ENCODE measurements at regions not wholly inside any gene's neighbourhood (a gene's known extent, or its start where the extent isn't known, plus 50 kb on each side); places are given as distances from the start of the nearest gene placed in this dataset.

DNA sequence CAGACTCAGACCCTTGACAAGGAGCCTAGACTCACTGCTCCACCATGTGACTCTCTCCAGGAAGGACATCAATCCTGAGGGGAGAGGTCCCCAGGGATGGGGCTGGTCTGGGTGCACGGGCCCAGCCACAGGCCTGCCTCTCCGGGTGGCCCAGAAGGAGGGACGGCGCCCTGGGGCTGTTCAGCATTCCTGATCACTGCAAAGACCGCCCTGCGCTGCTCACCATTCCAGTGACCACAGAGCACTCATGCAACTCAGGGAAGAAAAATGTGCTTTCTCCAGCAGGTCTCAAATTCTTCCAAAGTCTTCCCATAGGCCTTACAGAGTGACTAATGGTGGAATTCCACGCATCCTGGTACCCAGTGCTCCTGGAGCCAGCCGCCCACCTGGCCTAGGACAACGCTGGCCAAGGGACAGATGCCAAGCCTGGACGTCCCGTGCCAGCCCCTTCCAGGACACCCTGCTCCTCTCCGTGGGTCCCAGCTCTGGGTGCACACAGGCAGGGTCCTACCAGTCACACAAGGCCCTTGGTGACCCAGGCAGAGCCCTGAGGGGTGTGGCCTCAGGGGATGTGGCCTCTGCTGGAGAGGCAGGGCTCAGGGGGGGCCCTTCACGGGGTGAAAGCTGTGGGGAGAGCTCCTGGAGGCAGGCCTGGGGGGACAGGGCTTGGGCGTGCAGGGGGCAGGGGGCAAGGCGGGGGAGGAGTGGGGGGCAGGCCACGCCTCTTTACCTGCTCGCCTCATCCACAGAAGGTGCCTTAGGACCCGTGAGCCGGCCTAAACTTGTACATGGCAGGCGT is 178.8 kb downstream of the IGLL1 start:
- in situ Hi-C loops (cut with HindIII; ENCODE audit: low sequenced_read_pairs): no loop called here
- TF ChIP-seq, protein P1, sequence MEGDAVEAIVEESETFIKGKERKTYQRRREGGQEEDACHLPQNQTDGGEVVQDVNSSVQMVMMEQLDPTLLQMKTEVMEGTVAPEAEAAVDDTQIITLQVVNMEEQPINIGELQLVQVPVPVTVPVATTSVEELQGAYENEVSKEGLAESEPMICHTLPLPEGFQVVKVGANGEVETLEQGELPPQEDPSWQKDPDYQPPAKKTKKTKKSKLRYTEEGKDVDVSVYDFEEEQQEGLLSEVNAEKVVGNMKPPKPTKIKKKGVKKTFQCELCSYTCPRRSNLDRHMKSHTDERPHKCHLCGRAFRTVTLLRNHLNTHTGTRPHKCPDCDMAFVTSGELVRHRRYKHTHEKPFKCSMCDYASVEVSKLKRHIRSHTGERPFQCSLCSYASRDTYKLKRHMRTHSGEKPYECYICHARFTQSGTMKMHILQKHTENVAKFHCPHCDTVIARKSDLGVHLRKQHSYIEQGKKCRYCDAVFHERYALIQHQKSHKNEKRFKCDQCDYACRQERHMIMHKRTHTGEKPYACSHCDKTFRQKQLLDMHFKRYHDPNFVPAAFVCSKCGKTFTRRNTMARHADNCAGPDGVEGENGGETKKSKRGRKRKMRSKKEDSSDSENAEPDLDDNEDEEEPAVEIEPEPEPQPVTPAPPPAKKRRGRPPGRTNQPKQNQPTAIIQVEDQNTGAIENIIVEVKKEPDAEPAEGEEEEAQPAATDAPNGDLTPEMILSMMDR (IDR thresholded peaks at IDR 0.05; ENCODE audit: low read depth, low read length): no peak
- H3K4me3 ChIP-seq (ENCODE audit: low read depth, low read length): no peak overlapping the region
- DNase-seq (ENCODE audit: low read depth, low spot score): peak; percentile 66

DNA sequence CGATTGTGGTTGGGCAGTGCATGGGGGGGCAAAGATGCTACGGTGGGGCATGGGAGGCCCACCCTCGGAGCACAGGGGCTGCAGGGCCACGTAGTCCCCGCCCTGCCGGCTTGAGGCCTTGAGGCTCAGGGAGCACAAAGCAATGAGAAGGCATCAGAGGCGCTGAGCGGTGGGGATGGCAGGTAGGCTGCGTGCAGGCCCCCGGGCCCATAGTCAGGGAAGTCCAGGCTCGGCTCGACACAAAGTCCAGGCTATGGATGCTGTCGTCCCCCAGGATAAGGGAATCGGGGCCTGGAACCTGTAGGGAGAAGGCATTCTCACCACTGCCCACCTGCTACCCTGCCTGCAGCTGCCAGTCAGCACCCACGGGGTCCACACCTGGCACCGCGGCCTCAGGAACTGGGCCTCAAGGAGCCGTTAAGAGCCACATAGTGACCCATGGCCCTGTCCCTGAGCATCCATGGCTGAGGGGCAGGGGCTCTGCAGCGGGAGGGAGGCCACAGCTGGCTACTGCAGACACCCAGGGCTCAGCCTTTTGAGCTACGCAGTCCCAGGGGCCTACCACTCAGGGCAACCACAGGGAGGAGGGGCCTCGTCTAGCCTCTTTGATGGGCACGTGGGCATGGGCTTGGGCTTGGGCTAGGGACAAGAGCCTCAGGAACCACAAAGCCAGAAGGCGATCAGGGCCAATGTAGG is 179.7 kb downstream of the IGLL1 start:
- in situ Hi-C loops (cut with HindIII; ENCODE audit: low sequenced_read_pairs): no loop called here
- TF ChIP-seq, protein P1 (IDR thresholded peaks at IDR 0.05; ENCODE audit: low read depth, low read length): no peak
- H3K4me3 ChIP-seq (ENCODE audit: low read depth, low read length): no peak overlapping the region
- no peak for DNase-seq (ENCODE audit: low read depth, low spot score)

DNA sequence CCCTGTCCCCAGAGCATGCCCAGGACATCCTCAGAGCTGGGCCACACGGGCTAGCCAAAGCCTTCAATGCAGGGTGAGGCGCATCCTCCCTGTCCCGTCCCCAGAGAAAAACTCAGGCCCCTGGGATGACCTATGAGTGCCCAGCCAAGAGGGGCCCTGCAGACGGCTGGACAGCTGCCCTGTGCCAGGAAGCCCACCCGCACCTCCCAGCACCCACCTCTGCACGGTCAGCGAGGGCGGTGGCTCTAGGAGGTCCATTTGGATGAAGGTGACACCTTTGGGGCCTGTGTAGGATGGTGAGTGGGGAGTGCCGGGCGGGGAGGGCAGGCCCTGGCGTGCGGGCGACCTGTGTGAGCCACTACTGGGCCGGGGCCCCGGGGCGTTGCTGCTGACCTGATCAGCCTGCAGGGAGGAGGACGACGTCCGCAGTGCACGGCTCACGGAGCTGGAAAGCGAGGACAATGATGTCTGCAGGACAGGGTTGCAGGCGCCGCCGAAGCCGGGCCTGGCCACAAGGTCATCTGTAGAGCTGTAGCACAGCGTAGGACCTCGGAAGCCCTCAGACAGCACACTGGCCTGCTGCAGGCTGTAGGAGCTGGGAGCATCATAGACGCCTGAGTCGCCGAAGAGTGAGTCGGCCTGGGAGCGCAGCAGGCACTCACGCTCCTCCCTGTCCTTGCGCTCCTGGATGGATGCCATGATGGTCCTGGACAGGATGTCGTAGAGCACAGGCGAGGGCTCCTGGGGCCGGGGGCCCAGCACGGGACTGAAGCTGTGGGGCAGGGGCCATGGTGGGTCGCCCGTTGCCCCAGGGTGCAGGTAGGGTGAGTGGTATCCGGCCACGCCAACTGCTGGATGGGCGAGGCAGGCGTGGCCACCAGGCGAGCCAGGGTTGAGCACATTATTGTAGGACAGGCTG is 180.5 kb downstream of the IGLL1 start:
- DNase-seq (ENCODE audit: low read depth, low spot score): no peak
- in situ Hi-C loops (cut with HindIII; ENCODE audit: low sequenced_read_pairs): no loop called here
- TF ChIP-seq, protein P1 (IDR thresholded peaks at IDR 0.05; ENCODE audit: low read depth, low read length): no peak
- H3K4me3 ChIP-seq (ENCODE audit: low read depth, low read length): no peak overlapping the region

DNA sequence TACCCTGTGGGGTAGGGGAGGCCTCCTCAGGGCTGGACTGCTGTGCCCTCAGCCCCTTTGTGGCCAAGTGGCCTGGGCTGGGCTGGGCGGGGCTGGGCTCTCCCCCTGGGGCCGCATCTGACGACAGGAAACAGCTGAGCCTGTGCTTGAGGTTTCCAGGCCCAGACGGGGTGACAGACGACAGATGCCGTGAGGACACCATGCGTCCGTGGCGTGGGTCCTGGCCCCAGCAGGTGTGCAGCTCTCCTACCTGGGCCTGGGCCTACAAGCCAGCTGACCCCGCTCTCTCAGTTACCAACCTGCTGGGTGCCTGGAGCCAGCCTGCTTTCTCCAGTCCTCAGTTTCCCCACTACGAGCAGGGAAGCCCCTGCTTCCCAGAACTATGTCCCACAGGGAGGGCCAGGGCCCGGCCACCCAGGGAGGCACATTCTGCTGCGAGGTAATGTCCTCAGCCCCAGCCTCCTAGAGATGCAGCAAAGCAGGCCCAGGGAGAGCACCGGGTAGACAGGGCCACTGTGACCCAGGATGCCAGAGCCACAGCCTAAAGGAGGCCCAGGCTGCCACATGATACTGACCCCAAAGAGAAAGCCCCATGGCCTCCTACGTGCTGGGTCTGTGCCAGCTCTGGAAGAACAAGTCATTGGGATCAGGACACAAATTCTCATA is 181.3 kb downstream of the IGLL1 start:
- H3K4me3 ChIP-seq (ENCODE audit: low read depth, low read length): no peak overlapping the region
- TF ChIP-seq, protein P1 (IDR thresholded peaks at IDR 0.05; ENCODE audit: low read depth, low read length): no peak
- in situ Hi-C loops (cut with HindIII; ENCODE audit: low sequenced_read_pairs): no loop called here
- DNase-seq (ENCODE audit: low read depth, low spot score): no peak

DNA sequence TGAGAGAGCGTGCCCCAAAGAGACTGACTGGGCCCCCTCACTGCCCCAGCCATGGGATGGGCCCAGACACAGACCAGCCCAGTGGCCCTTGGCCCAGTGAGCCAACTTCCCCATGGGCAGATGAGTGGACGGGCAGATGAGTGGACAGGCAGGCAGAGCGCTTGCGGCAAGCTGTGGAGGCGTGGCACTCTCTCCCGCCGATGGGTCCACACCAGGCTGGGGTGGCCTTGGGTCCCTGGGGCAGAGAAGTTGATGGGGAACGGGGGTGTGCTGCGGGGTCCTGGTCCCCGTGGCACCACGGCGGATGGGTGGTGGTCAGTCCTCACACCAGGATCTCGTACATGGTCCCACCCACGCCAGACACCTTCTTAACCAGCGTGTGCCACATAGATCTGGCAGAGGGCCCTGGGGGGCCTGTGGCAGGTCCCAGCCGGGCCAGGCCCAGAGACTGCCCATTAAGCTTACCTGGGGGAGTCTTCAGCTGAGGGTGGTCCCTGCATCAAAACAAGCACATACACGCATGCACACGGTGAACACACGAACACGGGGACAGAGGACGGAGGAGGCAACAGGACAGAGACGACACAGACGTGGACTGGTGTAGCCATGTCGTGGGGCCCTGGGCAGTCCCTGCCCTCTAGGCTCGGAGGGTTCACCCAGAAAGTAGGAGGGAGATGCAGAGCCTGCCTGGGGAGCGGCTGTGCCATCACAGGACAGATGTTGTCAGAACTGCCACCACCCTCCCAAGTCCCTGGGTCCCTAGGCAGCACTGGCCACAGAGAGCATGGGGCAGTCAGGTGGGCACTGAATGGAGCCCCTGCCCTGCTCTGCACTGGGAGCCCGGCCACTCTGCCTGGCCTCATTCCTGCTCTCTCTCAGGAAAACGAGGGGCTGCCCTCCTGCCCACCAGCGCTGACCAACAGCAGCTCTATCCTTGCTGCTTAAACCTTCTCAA is 182.2 kb downstream of the IGLL1 start:
- H3K4me3 ChIP-seq (ENCODE audit: low read depth, low read length): no peak overlapping the region
- TF ChIP-seq, protein P1 (IDR thresholded peaks at IDR 0.05; ENCODE audit: low read depth, low read length): no peak
- in situ Hi-C loops (cut with HindIII; ENCODE audit: low sequenced_read_pairs): no loop called here
- DNase-seq (ENCODE audit: low read depth, low spot score): no peak
